ENCODE measurements at regions not wholly inside any gene's neighbourhood (a gene's known extent, or its start where the extent isn't known, plus 50 kb on each side); places are given as distances from the start of the nearest gene placed in this dataset.

DNA sequence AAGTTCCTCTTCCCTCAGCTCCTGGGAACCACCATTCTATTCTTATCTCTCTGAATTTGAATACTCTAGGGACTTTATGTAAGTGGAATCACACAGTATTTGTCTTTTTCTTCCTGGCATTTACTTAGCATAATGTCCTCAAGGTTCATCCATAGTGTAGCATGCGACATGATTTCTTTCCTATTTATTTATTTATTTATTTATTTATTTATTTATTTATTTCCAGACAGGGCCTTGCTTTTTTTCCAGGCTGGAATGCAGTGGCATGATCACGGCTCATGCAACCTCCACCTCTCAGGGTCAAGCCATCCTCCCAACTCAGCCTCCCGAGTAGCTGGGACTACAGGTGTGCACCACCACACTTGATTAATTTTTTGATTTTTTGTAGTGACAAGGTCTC is 142.1 kb downstream of the GPBP1 start:
- intact Hi-C loops (cut with DNase I), result no loop called here
- Histone ChIP-seq H3K4me3 (no peak overlapping the region), H3K27ac (no peak overlapping the region), H3K4me1 (replicated peaks) (no peaks in the 10 kb centered on the region), H3K36me3 (no peaks in the 10 kb centered on the region), H3K27me3 (replicated peaks; ENCODE audit: insufficient read depth) (no peaks in the 10 kb centered on the region), H3K9me3 (no peaks in the 10 kb centered on the region)
- TF ChIP-seq CTCF (IDR thresholded peaks at IDR 0.05), result no peak
- no peak for TF ChIP-seq POLR2A (IDR thresholded peaks at IDR 0.05)
- no peak for TF ChIP-seq POLR2AphosphoS5 (IDR thresholded peaks at IDR 0.05)
- DNase-seq (ENCODE audit: low spot score), result no peak
- WGBS, result 100% methylated on average over 3 of the region's 3 CpGs

Measured in prostate gland (tissue), 2 donors.